GM23338 (cell line): ENCODE measurements at regions not wholly inside any gene's neighbourhood (a gene's known extent, or its start where the extent isn't known, plus 50 kb on each side); places are given as distances from the start of the nearest gene placed in this dataset.

ENCODE experiments used
- ATAC-seq: fragments of 200-7000 bp; cut with Tn5 transposase; 3 replicates; pipeline ENCODE4 v1.9.1; 2020
- DNase-seq: peaks from one replicate; pipeline ENCODE4 v3.0.0-alpha.2; 2015; ENCODE audit warnings: low spot score
- H2AFZ ChIP-seq: fragments of 200-600 bp; sonication (generic); 2 replicates; pipeline ENCODE4 v1.8.0; 2016; ENCODE audit warnings: antibody characterized with exemption, mild to moderate bottlenecking, moderate library complexity
- H3F3A ChIP-seq: fragments of 200-600 bp; sonication (generic); replicated peaks from 2 replicates; pipeline ENCODE4 v1.8.0; 2017; ENCODE audit warnings: antibody characterized with exemption, mixed run types, low read depth
- H3K27ac ChIP-seq: fragments of 200-600 bp; sonication (generic); 2 replicates; pipeline ENCODE4 v1.6.1; 2016; ENCODE audit warnings: low read depth
- H3K27me3 ChIP-seq: fragments of 200-600 bp; sonication (generic); 2 replicates; pipeline ENCODE4 v1.8.0; 2016; ENCODE audit warnings: mild to moderate bottlenecking, mixed run types, moderate library complexity; ENCODE audit not compliant: insufficient read depth
- H3K36me3 ChIP-seq: fragments of 200-600 bp; sonication (generic); 2 replicates; pipeline ENCODE4 v1.8.0; 2016; ENCODE audit warnings: mild to moderate bottlenecking; ENCODE audit not compliant: insufficient read depth
- H3K4me1 ChIP-seq: fragments of 200-600 bp; sonication (generic); 2 replicates; pipeline ENCODE4 v1.8.0; 2016; ENCODE audit warnings: mild to moderate bottlenecking, moderate library complexity; ENCODE audit not compliant: insufficient read depth
- H3K4me2 ChIP-seq: fragments of 200-600 bp; sonication (generic); 2 replicates; pipeline ENCODE4 v1.7.1; 2017; ENCODE audit warnings: mixed run types
- H3K4me3 ChIP-seq: fragments of 200-600 bp; sonication (generic); 2 replicates; pipeline ENCODE4 v1.6.1; 2016; ENCODE audit warnings: mixed run types
- H3K79me2 ChIP-seq: fragments of 200-600 bp; sonication (generic); replicated peaks from 2 replicates; pipeline ENCODE4 v1.8.0; 2017; ENCODE audit warnings: mild to moderate bottlenecking; ENCODE audit not compliant: insufficient read depth
- H3K9me2 ChIP-seq: fragments of 200-600 bp; sonication (generic); 2 replicates; pipeline ENCODE4 v1.8.0; 2017; ENCODE audit not compliant: insufficient read depth
- H4K20me1 ChIP-seq: fragments of 200-600 bp; sonication (generic); replicated peaks from 2 replicates; pipeline ENCODE4 v1.8.0; 2017; ENCODE audit warnings: mild to moderate bottlenecking; ENCODE audit not compliant: insufficient read depth
- H3K27ac Mint-ChIP-seq: 2 replicates; pipeline ENCODE4 v1.8.0; 2020; ENCODE audit warnings: inconsistent platforms, mild to moderate bottlenecking, moderate library complexity, mixed read lengths
- H3K27me3 Mint-ChIP-seq: 3 replicates; pipeline ENCODE4 v1.8.0; 2022; ENCODE audit warnings: low read depth, mild to moderate bottlenecking, moderate library complexity, mixed read lengths, inconsistent platforms; ENCODE audit not compliant: insufficient read depth, poor library complexity
- H3K36me3 Mint-ChIP-seq: 3 replicates; pipeline ENCODE4 v1.8.0; 2021; ENCODE audit warnings: low read depth, mild to moderate bottlenecking, inconsistent platforms, moderate library complexity, mixed read lengths
- H3K4me1 Mint-ChIP-seq: 3 replicates; pipeline ENCODE4 v1.8.0; 2020; ENCODE audit warnings: mild to moderate bottlenecking, inconsistent platforms, mixed read lengths
- H3K4me3 Mint-ChIP-seq: 3 replicates; pipeline ENCODE4 v1.8.0; 2021; ENCODE audit warnings: moderate library complexity, mild to moderate bottlenecking, inconsistent platforms, mixed read lengths
- H3K9me3 Mint-ChIP-seq: 3 replicates; pipeline ENCODE4 v1.8.0; 2020; ENCODE audit warnings: moderate library complexity, mild to moderate bottlenecking, inconsistent platforms, mixed read lengths
- CREB1 ChIP-seq: fragments of 250-450 bp; sonication (Bioruptor Pico); IDR thresholded peaks from 2 replicates; pipeline ENCODE4 v1.5.0; 2020; ENCODE audit warnings: low read depth, mild to moderate bottlenecking, moderate library complexity
- CTCF ChIP-seq, 2 experiments: fragments of 200-600 bp in 1 of 2; sonication (generic) in 1 of 2; conservative IDR thresholded peaks; 2 replicates each; pipeline versions ENCODE4 v1.5.1 to v1.6.1; 2016 to 2017; ENCODE audit warnings: antibody characterized with exemption in 2 of 2, low read depth in 2 of 2, mild to moderate bottlenecking in 2 of 2, moderate library complexity in 1 of 2
- ETS1 ChIP-seq: IDR thresholded peaks from 2 replicates; pipeline ENCODE4 v1.6.1; 2016; ENCODE audit warnings: antibody characterized with exemption
- EZH2 ChIP-seq: fragments of 200-600 bp; sonication (generic); IDR thresholded peaks from one replicate; pipeline ENCODE4 v1.8.0; 2017; ENCODE audit warnings: antibody characterized with exemption, mild to moderate bottlenecking, low read depth; ENCODE audit not compliant: unreplicated experiment
- EZH2phosphoT487 ChIP-seq: fragments of 200-600 bp; sonication (generic); IDR thresholded peaks from one replicate; pipeline ENCODE4 v1.8.1; 2018; ENCODE audit warnings: antibody characterized with exemption; ENCODE audit not compliant: unreplicated experiment
- JUNB ChIP-seq: IDR thresholded peaks from one replicate; pipeline ENCODE4 v1.6.1; 2016; ENCODE audit warnings: antibody characterized with exemption; ENCODE audit not compliant: unreplicated experiment
- NANOG ChIP-seq: IDR thresholded peaks from 2 replicates; pipeline ENCODE4 v1.6.1; 2016; ENCODE audit warnings: antibody characterized with exemption, borderline replicate concordance
- POLR2AphosphoS5 ChIP-seq: IDR thresholded peaks from 2 replicates; pipeline ENCODE4 v1.6.1; 2016; ENCODE audit warnings: antibody characterized with exemption, low read depth
- REST ChIP-seq: IDR thresholded peaks from one replicate; pipeline ENCODE4 v1.6.1; 2018; ENCODE audit warnings: antibody characterized with exemption; ENCODE audit not compliant: unreplicated experiment
- STAT1 ChIP-seq: IDR thresholded peaks from one replicate; pipeline ENCODE4 v1.6.1; 2016; ENCODE audit warnings: antibody characterized with exemption; ENCODE audit not compliant: unreplicated experiment
- ZNF114 ChIP-seq: fragments of 250-450 bp; sonication (Bioruptor Pico); IDR thresholded peaks from 2 replicates; pipeline ENCODE4 v1.5.0; 2020; ENCODE audit warnings: mild to moderate bottlenecking, moderate library complexity
- ZNF331 ChIP-seq: fragments of 250-450 bp; sonication (Bioruptor Pico); IDR thresholded peaks from 2 replicates; pipeline ENCODE4 v1.5.0; 2020; ENCODE audit warnings: low read depth, mild to moderate bottlenecking, moderate library complexity
- ZNF462 ChIP-seq: fragments of 250-450 bp; sonication (Bioruptor Pico); IDR thresholded peaks from 2 replicates; pipeline ENCODE4 v1.5.0; 2020; ENCODE audit warnings: mild to moderate bottlenecking, moderate library complexity

GRCh38 chr2:136226903-136227302 is 109.0 kb upstream of the CXCR4 start:
- no peaks in the 10 kb centered on the region; the same call in 2 of the 3 replicates for H3K9me3 Mint-ChIP-seq
- Histone ChIP-seq H4K20me1 (no peaks in the 10 kb centered on the region), H3K27ac (no peak overlapping the region), H3K4me3 (no peak overlapping the region), H3K79me2 (no peaks in the 10 kb centered on the region), H3K9me2 (no peaks in the 10 kb centered on the region), H3K27me3 (no peaks in the 10 kb centered on the region), H3K36me3 (no peaks in the 10 kb centered on the region), H3F3A (no peaks in the 10 kb centered on the region), H3K4me2 (no peak overlapping the region), H3K4me1 (peaks cover 8% of the 10 kb centered on the region; the same call in 1 of the 2 replicates), H2AFZ (no peak overlapping the region)
- no peak overlapping the region for H3K27ac Mint-ChIP-seq
- H3K4me3 Mint-ChIP-seq: no peak overlapping the region
- H3K27me3 Mint-ChIP-seq: no peaks in the 10 kb centered on the region
- TF ChIP-seq EZH2: no peak
- no peak for TF ChIP-seq ZNF114 (CRISPR knock-in tag)
- no peak for TF ChIP-seq EZH2phosphoT487
- TF ChIP-seq NANOG: no peak
- no peak for TF ChIP-seq ZNF331
- TF ChIP-seq STAT1: no peak
- TF ChIP-seq ETS1: no peak
- TF ChIP-seq POLR2AphosphoS5: no peak
- no peak for TF ChIP-seq JUNB
- no peak for TF ChIP-seq CTCF (conservative IDR thresholded peaks at IDR 0.05; ENCODE audit: low read depth in 2 of 2)
- TF ChIP-seq ZNF462: no peak
- TF ChIP-seq REST: no peak
- no peak for TF ChIP-seq CREB1 (CRISPR knock-in tag)
- no peaks in the 10 kb centered on the region for H3K36me3 Mint-ChIP-seq
- peaks cover 9% of the 10 kb centered on the region; the same call in 2 of the 3 replicates for H3K4me1 Mint-ChIP-seq
- DNase-seq (no peak), ATAC-seq (no peak)
